ENCODE measurements at regions not wholly inside any gene's neighbourhood (a gene's known extent, or its start where the extent isn't known, plus 50 kb on each side); places are given as distances from the start of the nearest gene placed in this dataset.

- no peak for TF ChIP-seq MAX (IDR thresholded peaks at IDR 0.05; ENCODE audit: insufficient read depth, insufficient read length)
- no peak for TF ChIP-seq EZH2 (IDR thresholded peaks at IDR 0.05; ENCODE audit: borderline replicate concordance, low read depth, low read length, severe bottlenecking)
- no peak for TF ChIP-seq CTCF (IDR thresholded peaks at IDR 0.05; ENCODE audit: extremely low read depth in 1 of 2, insufficient read depth in 1 of 2, low read depth in 1 of 2, low read length in 2 of 2)
- no peak for TF ChIP-seq JUN (IDR thresholded peaks at IDR 0.05; ENCODE audit: borderline replicate concordance, insufficient read depth, insufficient read length, low read depth)
- no peak for TF ChIP-seq GATA2 (IDR thresholded peaks at IDR 0.05; ENCODE audit: insufficient read depth, insufficient read length, low read depth, low read length)
- TF ChIP-seq POLR2A (IDR thresholded peaks at IDR 0.05; ENCODE audit: low read depth, low read length) = no peak
- TF ChIP-seq MYC (IDR thresholded peaks at IDR 0.05; ENCODE audit: low read depth, low read length) = no peak
- TF ChIP-seq POLR2AphosphoS5 (IDR thresholded peaks at IDR 0.05; ENCODE audit: insufficient read depth, low read depth, low read length) = no peak
These were observed 222.4 kb upstream of the B3GALT2 start for GRCh38 chr1:193408782-193409293.
